SU-DHL-6 (cell line): ENCODE measurements at regions not wholly inside any gene's neighbourhood (a gene's known extent, or its start where the extent isn't known, plus 50 kb on each side); places are given as distances from the start of the nearest gene placed in this dataset.
"Not testable (repeated sequence)": the region's sequence is repeated elsewhere in the genome, so short reads cannot be mapped to it uniquely, and the experiment has no call there.

Experiments used
- H2AFZ ChIP-seq: fragments of 200-600 bp; sonication (generic); 2 replicates; pipeline ENCODE4 v1.6.1; 2014; ENCODE audit warnings: low read depth, mild to moderate bottlenecking, moderate library complexity, mixed read lengths, antibody characterized with exemption, low read length; ENCODE audit not compliant: severe bottlenecking
- H3F3A ChIP-seq: fragments of 200-600 bp; shearing (Covaris generic); 2 replicates; pipeline ENCODE4 v1.6.0; 2016; ENCODE audit warnings: antibody characterized with exemption, mild to moderate bottlenecking; ENCODE audit not compliant: insufficient read depth
- H3K27ac ChIP-seq: fragments of 200-600 bp; sonication (generic); 2 replicates; pipeline ENCODE4 v1.5.1; 2016; ENCODE audit warnings: low read depth, mild to moderate bottlenecking, low read length, moderate library complexity, mixed read lengths
- H3K27me3 ChIP-seq: fragments of 200-600 bp; sonication (generic), shearing (Covaris generic); 2 replicates; pipeline ENCODE4 v1.6.0; 2014; ENCODE audit warnings: mild to moderate bottlenecking, low read length
- H3K36me3 ChIP-seq: fragments of 200-600 bp; sonication (generic); 2 replicates; pipeline ENCODE4 v1.6.1; 2014; ENCODE audit warnings: mild to moderate bottlenecking, low read length, mixed read lengths
- H3K4me2 ChIP-seq: fragments of 300-600, 200-600 bp; shearing (Covaris generic), sonication (generic); 2 replicates; pipeline ENCODE4 v1.6.0; 2014; ENCODE audit warnings: low read length, low read depth, mild to moderate bottlenecking; ENCODE audit not compliant: poor library complexity, severe bottlenecking
- H3K4me3 ChIP-seq: fragments of 200-600 bp; sonication (generic); 2 replicates; pipeline ENCODE4 v1.5.1; 2014; ENCODE audit warnings: antibody characterized with exemption, low read length, mild to moderate bottlenecking, mixed read lengths; ENCODE audit not compliant: insufficient read depth, poor library complexity, severe bottlenecking
- H3K79me2 ChIP-seq: fragments of 200-600 bp; sonication (generic); 2 replicates; pipeline ENCODE4 v1.6.1; 2014; ENCODE audit warnings: mild to moderate bottlenecking, low read length, moderate library complexity; ENCODE audit not compliant: insufficient read depth
- H3K9ac ChIP-seq: fragments of 200-600 bp; sonication (generic); 2 replicates; pipeline ENCODE4 v1.7.0; 2014; ENCODE audit warnings: mild to moderate bottlenecking, low read length
- H3K9me2 ChIP-seq: fragments of 200-600 bp; sonication (generic); replicated peaks from 2 replicates; pipeline ENCODE4 v1.6.1; 2014; ENCODE audit warnings: low read length; ENCODE audit not compliant: insufficient read depth
- H3K9me3 ChIP-seq: fragments of 200-600 bp; sonication (generic); 2 replicates; pipeline ENCODE4 v1.6.1; 2014; ENCODE audit warnings: low read length, mixed read lengths; ENCODE audit not compliant: insufficient read depth
- H4K20me1 ChIP-seq: fragments of 200-600 bp; sonication (generic); 2 replicates; pipeline ENCODE4 v1.6.1; 2014; ENCODE audit warnings: low read depth, mild to moderate bottlenecking, antibody characterized with exemption, low read length, moderate library complexity, mixed read lengths
- EZH2phosphoT487 ChIP-seq: fragments of 200-600 bp; sonication (generic), shearing (Covaris generic); conservative IDR thresholded peaks from 2 replicates; pipeline ENCODE4 v1.6.1; 2018; ENCODE audit warnings: mild to moderate bottlenecking, antibody characterized with exemption, low read length, moderate library complexity, mixed read lengths
- TF ChIP-seq, protein P1 (sequence below): fragments of 200-600 bp; sonication (generic); IDR thresholded peaks from one replicate; pipeline ENCODE4 v1.5.1; 2017; ENCODE audit warnings: antibody characterized with exemption, mild to moderate bottlenecking, low read length, moderate library complexity; ENCODE audit not compliant: insufficient read depth, poor library complexity, severe bottlenecking

DNA sequence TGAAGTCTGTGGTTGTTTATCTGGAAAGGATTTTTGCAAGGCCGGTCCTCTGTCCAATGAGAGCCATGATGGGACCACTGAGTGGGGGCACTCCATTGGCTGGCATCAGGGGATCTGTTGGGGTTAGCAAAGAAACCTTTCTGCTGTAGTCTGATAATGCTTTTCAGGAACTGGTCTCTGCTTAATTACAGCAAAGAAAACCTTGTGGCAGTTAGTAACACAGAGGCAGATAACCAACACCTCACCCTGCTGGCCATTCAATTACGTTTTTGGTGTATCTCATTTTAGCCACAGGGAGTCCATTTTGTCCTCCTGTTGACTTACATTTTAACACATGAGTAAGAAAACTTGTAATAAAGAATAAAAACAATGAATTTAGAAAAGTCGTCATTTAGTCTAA is 629.3 kb upstream of the MDGA2 start:
- Histone ChIP-seq H3K9me2 (no peaks in the 10 kb centered on the region), H3K36me3 (no peaks in the 10 kb centered on the region), H3K4me3 (no peak overlapping the region), H3K79me2 (no peaks in the 10 kb centered on the region), H3K4me2 (no peak overlapping the region), H3K27me3 (no peaks in the 10 kb centered on the region), H3F3A (no peaks in the 10 kb centered on the region), H3K27ac (no peak overlapping the region), H2AFZ (no peak overlapping the region), H3K9me3 (no peaks in the 10 kb centered on the region), H4K20me1 (no peaks in the 10 kb centered on the region), H3K9ac (no peak overlapping the region)
- TF ChIP-seq EZH2phosphoT487 = no peak
- TF ChIP-seq, protein P1, sequence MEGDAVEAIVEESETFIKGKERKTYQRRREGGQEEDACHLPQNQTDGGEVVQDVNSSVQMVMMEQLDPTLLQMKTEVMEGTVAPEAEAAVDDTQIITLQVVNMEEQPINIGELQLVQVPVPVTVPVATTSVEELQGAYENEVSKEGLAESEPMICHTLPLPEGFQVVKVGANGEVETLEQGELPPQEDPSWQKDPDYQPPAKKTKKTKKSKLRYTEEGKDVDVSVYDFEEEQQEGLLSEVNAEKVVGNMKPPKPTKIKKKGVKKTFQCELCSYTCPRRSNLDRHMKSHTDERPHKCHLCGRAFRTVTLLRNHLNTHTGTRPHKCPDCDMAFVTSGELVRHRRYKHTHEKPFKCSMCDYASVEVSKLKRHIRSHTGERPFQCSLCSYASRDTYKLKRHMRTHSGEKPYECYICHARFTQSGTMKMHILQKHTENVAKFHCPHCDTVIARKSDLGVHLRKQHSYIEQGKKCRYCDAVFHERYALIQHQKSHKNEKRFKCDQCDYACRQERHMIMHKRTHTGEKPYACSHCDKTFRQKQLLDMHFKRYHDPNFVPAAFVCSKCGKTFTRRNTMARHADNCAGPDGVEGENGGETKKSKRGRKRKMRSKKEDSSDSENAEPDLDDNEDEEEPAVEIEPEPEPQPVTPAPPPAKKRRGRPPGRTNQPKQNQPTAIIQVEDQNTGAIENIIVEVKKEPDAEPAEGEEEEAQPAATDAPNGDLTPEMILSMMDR = no peak

DNA sequence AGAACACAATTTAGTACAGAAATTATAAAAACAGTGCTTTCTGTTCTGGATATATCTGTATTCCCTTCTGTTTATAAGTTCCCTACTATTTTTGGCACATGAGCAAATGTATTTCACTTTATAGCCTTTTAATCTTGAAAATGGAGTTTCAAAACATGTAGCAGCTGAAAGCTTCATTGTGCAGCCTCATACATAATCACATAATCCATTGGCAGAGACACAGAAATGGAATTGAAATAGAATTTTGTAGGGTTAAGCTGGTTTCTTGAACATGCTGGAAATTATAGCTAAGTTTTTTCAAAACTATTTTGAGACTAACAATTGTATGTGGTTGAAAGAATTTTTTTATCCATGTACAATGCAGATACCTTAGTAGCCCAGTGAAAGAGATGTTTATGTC is 614.3 kb upstream of the MDGA2 start:
- Histone ChIP-seq H3K27ac (no peak overlapping the region), H3K27me3 (no peaks in the 10 kb centered on the region), H3K9me2 (no peaks in the 10 kb centered on the region), H3K79me2 (no peaks in the 10 kb centered on the region), H3K4me3 (no peak overlapping the region), H4K20me1 (no peaks in the 10 kb centered on the region), H3F3A (no peaks in the 10 kb centered on the region), H3K9ac (no peak overlapping the region), H2AFZ (no peak overlapping the region), H3K36me3 (no peaks in the 10 kb centered on the region), H3K4me2 (no peak overlapping the region), H3K9me3 (no peaks in the 10 kb centered on the region)
- TF ChIP-seq, protein P1 = no peak
- no peak for TF ChIP-seq EZH2phosphoT487

DNA sequence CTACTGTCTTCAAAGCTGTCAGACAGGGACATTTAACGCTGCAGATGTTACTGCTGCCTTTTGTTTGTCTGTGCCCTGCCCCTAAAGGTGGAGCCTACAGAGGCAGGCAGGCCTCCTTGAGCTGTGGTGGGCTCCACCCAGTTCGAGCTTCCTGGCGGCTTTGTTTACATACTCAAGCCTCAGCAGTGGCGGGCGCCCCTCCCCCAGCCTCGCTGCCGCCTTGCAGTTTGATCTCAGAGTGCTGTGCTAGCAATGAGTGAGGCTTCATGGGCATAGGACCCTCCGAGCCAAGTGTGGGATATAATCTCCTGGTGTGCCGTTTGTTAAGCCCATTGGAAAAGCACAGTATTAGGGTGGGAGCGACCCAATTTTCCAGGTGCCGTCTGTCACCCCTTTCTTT is 609.8 kb upstream of the MDGA2 start:
- H2AFZ ChIP-seq, H3K4me2 ChIP-seq, H3K9me3 ChIP-seq, H4K20me1 ChIP-seq, H3K9ac ChIP-seq, H3K27ac ChIP-seq, H3K36me3 ChIP-seq, H3K4me3 ChIP-seq, H3K27me3 ChIP-seq, H3K9me2 ChIP-seq, H3K79me2 ChIP-seq, H3F3A ChIP-seq: not testable (repeated sequence)

DNA sequence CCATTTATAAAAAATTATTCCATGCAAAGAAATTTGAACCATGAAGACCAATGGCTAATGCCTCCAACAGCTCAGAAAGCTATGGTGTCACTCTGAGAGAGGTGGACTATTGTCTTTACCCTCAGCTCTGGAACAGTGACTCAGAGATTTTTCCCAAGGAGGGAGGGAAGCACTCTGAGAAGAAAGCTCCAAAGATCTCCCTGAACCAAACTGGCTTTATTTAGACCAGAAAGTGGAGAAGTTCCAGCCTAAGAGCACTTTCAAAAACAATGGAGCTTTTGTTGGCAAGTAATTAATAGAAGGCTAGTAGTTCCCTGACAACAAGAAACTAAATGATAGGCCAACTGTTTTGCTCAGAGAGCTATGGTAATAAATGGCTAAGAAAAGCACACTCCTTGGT is 599.9 kb upstream of the MDGA2 start:
- no peak overlapping the region for H3K27ac ChIP-seq
- H3K4me2 ChIP-seq = no peak overlapping the region
- H3F3A ChIP-seq = no peaks in the 10 kb centered on the region
- H4K20me1 ChIP-seq = no peaks in the 10 kb centered on the region
- H3K36me3 ChIP-seq = 0 out of 2 replicates have a peak, but pooled peaks cover 3% of the 10 kb centered on the region
- TF ChIP-seq, protein P1 = no peak
- no peak for TF ChIP-seq EZH2phosphoT487
- H3K27me3 ChIP-seq = no peaks in the 10 kb centered on the region
- H3K9ac ChIP-seq = no peak overlapping the region
- H2AFZ ChIP-seq = no peak overlapping the region
- H3K79me2 ChIP-seq = no peaks in the 10 kb centered on the region
- no peaks in the 10 kb centered on the region for H3K9me2 ChIP-seq
- no peak overlapping the region for H3K4me3 ChIP-seq
- no peaks in the 10 kb centered on the region for H3K9me3 ChIP-seq
